Mammary epithelial cell (primary cell): ENCODE measurements at regions not wholly inside any gene's neighbourhood (a gene's known extent, or its start where the extent isn't known, plus 50 kb on each side); places are given as distances from the start of the nearest gene placed in this dataset.

ENCODE experiments used
- EZH2 ChIP-seq: IDR thresholded peaks from 2 replicates; pipeline ENCODE4 v1.6.1; 2012; ENCODE audit warnings: low read length, inconsistent platforms, borderline replicate concordance
- TF ChIP-seq, protein P1 (sequence below), 2 donors: IDR thresholded peaks in 1 of 2; conservative IDR thresholded peaks in 1 of 2; 2 replicates each; pipeline ENCODE4 v1.5.1; 2011 to 2012; ENCODE audit warnings: inconsistent platforms in 2 of 2, low read length in 2 of 2, mild to moderate bottlenecking in 2 of 2, control low read depth in 1 of 2, low read depth in 1 of 2; ENCODE audit not compliant: insufficient read depth in 1 of 2; ENCODE audit errors: extremely low read depth in 1 of 2

DNA sequence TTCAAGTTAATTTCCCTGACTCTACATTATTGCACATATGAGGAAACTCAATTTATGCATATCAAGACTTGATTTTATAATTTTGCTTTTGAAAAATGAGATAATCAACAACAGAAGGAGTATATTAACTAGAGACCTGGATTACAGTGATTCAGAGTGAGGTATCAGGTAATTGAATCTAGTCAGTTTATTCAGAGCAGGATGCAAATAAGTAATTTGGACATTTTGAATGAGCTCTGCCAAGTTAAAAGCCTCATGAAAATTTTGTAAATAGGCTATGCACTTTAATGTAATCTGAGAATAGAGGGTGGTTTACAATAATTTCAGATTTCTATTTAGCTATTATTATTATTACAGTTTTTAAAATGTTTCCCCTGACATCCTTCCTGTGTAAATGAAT lies 203.7 kb upstream of the EMCN start:
- TF ChIP-seq, protein P1, sequence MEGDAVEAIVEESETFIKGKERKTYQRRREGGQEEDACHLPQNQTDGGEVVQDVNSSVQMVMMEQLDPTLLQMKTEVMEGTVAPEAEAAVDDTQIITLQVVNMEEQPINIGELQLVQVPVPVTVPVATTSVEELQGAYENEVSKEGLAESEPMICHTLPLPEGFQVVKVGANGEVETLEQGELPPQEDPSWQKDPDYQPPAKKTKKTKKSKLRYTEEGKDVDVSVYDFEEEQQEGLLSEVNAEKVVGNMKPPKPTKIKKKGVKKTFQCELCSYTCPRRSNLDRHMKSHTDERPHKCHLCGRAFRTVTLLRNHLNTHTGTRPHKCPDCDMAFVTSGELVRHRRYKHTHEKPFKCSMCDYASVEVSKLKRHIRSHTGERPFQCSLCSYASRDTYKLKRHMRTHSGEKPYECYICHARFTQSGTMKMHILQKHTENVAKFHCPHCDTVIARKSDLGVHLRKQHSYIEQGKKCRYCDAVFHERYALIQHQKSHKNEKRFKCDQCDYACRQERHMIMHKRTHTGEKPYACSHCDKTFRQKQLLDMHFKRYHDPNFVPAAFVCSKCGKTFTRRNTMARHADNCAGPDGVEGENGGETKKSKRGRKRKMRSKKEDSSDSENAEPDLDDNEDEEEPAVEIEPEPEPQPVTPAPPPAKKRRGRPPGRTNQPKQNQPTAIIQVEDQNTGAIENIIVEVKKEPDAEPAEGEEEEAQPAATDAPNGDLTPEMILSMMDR (conservative IDR thresholded peaks at IDR 0.05 in 1 of 2, IDR thresholded peaks at IDR 0.05 in 1 of 2; ENCODE audit: extremely low read depth in 1 of 2, insufficient read depth in 1 of 2, low read depth in 1 of 2, low read length in 2 of 2), result no peak
- no peak for TF ChIP-seq EZH2
